RWPE2 (cell line): ENCODE measurements at regions not wholly inside any gene's neighbourhood (a gene's known extent, or its start where the extent isn't known, plus 50 kb on each side); places are given as distances from the start of the nearest gene placed in this dataset.

Experiments used
- ATAC-seq: fragments of 200-7000 bp; cut with Tn5 transposase; 3 replicates; pipeline ENCODE4 v1.9.1; 2021; ENCODE audit warnings: low read depth
- DNase-seq: peaks from one replicate; pipeline ENCODE4 v3.0.0-alpha.2; 2020; ENCODE audit warnings: low spot score
- H3K27ac ChIP-seq: fragments of 450-650 bp; 2 replicates; pipeline ENCODE4 v1.5.1; 2017; ENCODE audit warnings: mild to moderate bottlenecking; ENCODE audit not compliant: poor library complexity, severe bottlenecking
- H3K27me3 ChIP-seq: fragments of 250-450 bp; sonication (Bioruptor Pico); 2 replicates; pipeline ENCODE4 v1.5.1; 2021; ENCODE audit warnings: mild to moderate bottlenecking, moderate library complexity; ENCODE audit not compliant: insufficient read depth, poor library complexity, severe bottlenecking
- H3K36me3 ChIP-seq: fragments of 250-450 bp; sonication (Bioruptor Pico); 2 replicates; pipeline ENCODE4 v1.5.1; 2020; ENCODE audit warnings: low read depth, mild to moderate bottlenecking, moderate library complexity
- H3K4me1 ChIP-seq: fragments of 250-450 bp; sonication (Bioruptor Pico); 2 replicates; pipeline ENCODE4 v1.5.1; 2021; ENCODE audit warnings: mild to moderate bottlenecking, moderate library complexity; ENCODE audit not compliant: insufficient read depth, poor library complexity, severe bottlenecking
- H3K4me3 ChIP-seq: fragments of 250-450 bp; sonication (Bioruptor Pico); 2 replicates; pipeline ENCODE4 v1.5.1; 2021; ENCODE audit warnings: mild to moderate bottlenecking, moderate library complexity; ENCODE audit not compliant: severe bottlenecking
- H3K9me3 ChIP-seq: fragments of 250-450 bp; sonication (Bioruptor Pico); 2 replicates; pipeline ENCODE4 v1.5.1; 2021; ENCODE audit warnings: mild to moderate bottlenecking, moderate library complexity; ENCODE audit not compliant: severe bottlenecking
- TF ChIP-seq, protein P1 (sequence below): fragments of 450-650 bp; IDR thresholded peaks from one replicate; pipeline ENCODE4 v1.5.1; 2017; ENCODE audit warnings: mild to moderate bottlenecking, moderate library complexity; ENCODE audit not compliant: poor library complexity, severe bottlenecking

DNA sequence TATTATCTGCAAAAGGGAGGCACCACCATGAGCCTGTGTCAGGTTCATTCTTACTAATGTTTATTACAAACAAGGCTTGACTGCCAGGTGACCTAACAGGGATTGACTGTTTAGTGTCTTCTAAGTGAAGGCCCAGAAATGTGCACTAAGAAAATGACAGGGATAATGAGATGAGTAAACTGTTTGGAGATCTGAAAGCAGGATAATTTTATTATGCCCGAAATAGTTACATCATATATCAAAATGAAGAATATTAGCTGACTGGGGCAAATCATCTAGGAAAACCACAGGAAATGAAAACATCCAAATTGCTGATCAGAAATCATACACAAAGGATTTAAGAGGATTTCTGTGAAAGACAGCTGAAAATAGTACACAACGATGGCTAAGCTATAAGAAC is 516.7 kb downstream of the HDGFL1 start:
- TF ChIP-seq, protein P1, sequence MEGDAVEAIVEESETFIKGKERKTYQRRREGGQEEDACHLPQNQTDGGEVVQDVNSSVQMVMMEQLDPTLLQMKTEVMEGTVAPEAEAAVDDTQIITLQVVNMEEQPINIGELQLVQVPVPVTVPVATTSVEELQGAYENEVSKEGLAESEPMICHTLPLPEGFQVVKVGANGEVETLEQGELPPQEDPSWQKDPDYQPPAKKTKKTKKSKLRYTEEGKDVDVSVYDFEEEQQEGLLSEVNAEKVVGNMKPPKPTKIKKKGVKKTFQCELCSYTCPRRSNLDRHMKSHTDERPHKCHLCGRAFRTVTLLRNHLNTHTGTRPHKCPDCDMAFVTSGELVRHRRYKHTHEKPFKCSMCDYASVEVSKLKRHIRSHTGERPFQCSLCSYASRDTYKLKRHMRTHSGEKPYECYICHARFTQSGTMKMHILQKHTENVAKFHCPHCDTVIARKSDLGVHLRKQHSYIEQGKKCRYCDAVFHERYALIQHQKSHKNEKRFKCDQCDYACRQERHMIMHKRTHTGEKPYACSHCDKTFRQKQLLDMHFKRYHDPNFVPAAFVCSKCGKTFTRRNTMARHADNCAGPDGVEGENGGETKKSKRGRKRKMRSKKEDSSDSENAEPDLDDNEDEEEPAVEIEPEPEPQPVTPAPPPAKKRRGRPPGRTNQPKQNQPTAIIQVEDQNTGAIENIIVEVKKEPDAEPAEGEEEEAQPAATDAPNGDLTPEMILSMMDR: no peak
- ATAC-seq (no peak), DNase-seq (no peak)
- Histone ChIP-seq H3K9me3 (peaks cover 2% of the 10 kb centered on the region), H3K36me3 (no peaks in the 10 kb centered on the region), H3K27me3 (no peaks in the 10 kb centered on the region), H3K4me1 (no peaks in the 10 kb centered on the region), H3K27ac (no peak overlapping the region), H3K4me3 (no peak overlapping the region)

DNA sequence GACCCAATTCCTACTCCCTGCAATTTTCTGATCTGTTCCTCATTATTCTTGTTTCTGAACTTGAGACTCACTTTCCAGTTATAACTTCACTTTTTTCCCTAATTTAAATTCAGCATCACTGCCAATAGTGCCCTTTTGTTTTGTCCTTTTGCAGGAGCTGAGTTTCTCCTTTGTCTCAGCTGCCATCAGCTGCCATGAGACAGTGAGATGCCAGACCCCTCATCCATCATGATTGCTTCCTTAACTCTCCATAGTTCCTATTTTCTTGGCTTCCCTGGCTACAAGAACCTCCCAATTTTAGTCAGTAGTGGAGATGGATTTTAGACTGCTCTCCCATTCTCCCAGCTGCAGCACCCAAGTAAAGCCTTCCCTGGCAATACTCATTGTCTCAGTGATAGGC is 518.1 kb downstream of the HDGFL1 start:
- no peaks in the 10 kb centered on the region for H3K36me3 ChIP-seq
- H3K9me3 ChIP-seq: peaks cover 2% of the 10 kb centered on the region
- no peak overlapping the region for H3K27ac ChIP-seq
- no peak overlapping the region for H3K4me3 ChIP-seq
- ATAC-seq (no peak), DNase-seq (no peak)
- TF ChIP-seq, protein P1: no peak
- no peaks in the 10 kb centered on the region for H3K27me3 ChIP-seq
- H3K4me1 ChIP-seq: no peaks in the 10 kb centered on the region

DNA sequence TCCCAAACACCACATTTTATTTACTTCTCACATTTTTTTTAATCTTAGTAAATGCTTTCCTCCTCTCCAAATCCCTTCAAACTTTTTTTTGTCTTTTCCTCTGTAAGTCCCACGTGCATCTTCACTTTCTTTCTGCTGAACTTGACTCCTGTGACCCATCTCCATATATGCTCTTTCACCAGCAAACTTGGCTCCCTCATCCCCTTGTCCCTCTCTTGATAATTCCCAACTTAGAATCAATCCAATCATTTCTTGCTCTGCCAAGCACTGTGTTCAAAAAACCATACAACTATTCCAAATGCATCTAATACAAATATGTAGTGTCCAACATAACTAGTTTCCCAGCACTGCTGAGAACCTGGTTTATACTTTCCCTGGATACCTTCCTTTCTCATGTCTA is 519.4 kb downstream of the HDGFL1 start:
- Histone ChIP-seq H3K9me3 (peaks cover 2% of the 10 kb centered on the region), H3K36me3 (no peaks in the 10 kb centered on the region), H3K27ac (no peak overlapping the region), H3K4me1 (no peaks in the 10 kb centered on the region), H3K27me3 (no peaks in the 10 kb centered on the region), H3K4me3 (no peak overlapping the region)
- DNase-seq (no peak), ATAC-seq (no peak)
- TF ChIP-seq, protein P1: no peak

DNA sequence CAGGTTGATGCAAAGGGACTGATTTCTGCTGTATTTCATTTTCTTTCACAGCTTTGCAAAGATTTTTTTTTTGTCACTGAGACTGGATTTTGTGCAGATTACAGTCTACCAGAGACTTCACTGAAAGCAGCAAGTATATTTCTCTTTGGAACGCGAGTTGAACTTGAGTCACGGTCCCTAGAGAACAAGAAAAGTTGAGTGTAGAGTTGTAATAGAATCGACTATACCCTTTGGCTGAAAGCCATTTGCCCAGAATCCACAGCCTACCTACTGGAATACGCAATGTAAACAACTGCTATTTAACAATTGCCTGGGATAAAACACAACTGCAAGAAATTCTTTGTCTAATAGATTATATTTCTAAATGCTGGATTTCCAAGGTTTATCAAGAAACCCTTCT is 520.6 kb downstream of the HDGFL1 start:
- no peaks in the 10 kb centered on the region for H3K4me1 ChIP-seq
- DNase-seq (no peak), ATAC-seq (no peak)
- H3K27ac ChIP-seq: no peak overlapping the region
- no peaks in the 10 kb centered on the region for H3K9me3 ChIP-seq
- TF ChIP-seq, protein P1: no peak
- H3K36me3 ChIP-seq: no peaks in the 10 kb centered on the region
- no peak overlapping the region for H3K4me3 ChIP-seq
- no peaks in the 10 kb centered on the region for H3K27me3 ChIP-seq

DNA sequence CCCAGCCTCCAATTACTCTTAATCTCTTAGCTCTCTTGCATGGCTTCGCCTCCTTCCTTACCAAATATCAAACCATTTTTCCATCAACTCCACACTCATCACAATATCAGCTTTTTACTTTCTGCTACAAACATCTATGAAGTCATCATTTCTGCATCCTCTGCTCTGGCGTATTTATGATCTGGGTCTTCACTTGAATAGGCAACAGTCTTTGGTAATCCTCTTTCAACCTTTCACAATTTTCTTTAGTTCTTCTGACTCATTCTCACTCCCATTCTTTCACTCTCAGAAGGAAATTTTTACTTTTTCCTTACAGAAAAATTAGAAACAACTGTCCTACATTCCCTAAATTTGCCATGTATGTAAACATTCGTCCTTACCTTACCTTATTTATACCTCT is 522.4 kb downstream of the HDGFL1 start:
- no peak overlapping the region for H3K27ac ChIP-seq
- no peaks in the 10 kb centered on the region for H3K9me3 ChIP-seq
- H3K4me1 ChIP-seq: no peaks in the 10 kb centered on the region
- ATAC-seq (no peak), DNase-seq (no peak)
- H3K27me3 ChIP-seq: no peaks in the 10 kb centered on the region
- TF ChIP-seq, protein P1: no peak
- H3K4me3 ChIP-seq: no peak overlapping the region
- no peaks in the 10 kb centered on the region for H3K36me3 ChIP-seq
